Hematopoietic multipotent progenitor cell treated with erythropoietin and hydrocortisone succinate and interleukin-3 and kit ligand, for 4 days (in vitro differentiated cells): ENCODE measurements at regions not wholly inside any gene's neighbourhood (a gene's known extent, or its start where the extent isn't known, plus 50 kb on each side); places are given as distances from the start of the nearest gene placed in this dataset.
"Not testable (repeated sequence)": the region's sequence is repeated elsewhere in the genome, so short reads cannot be mapped to it uniquely, and the experiment has no call there.

Experiments used
- DNase-seq: peaks from one replicate; pipeline ENCODE4 v3.0.0-alpha.2; 2015

DNA sequence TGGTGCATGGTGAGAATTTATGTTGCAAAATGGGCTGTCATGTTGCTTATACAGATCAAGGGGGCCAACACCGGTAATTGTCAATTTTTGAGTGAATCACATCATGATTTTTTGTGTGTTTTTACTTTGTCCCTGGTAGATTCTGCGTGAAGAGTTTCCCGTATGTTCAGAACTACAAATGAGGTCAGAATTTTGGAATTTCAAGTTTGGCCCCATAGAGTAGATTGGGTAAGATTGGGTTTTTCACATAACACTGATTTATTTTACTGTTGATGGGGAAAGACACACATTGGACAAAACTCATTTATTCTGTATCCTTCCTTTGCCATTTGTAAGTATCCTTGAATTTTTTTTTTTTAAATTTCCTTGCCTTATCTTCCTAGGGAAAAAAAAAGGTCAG, 158.5 kb upstream of the MXRA5 start:
- DNase-seq = no peak

GRCh38 chrX:3501833-3502535, 155.5 kb upstream of the MXRA5 start:
- no peak for DNase-seq

GRCh38 chrX:3495836-3496769, 149.7 kb upstream of the MXRA5 start:
- DNase-seq = not testable (repeated sequence)

- no peak for DNase-seq
These were observed 147.2 kb upstream of the MXRA5 start for GRCh38 chrX:3493605-3494004.

- DNase-seq = no peak
These were observed 139.3 kb upstream of the MXRA5 start for GRCh38 chrX:3485727-3486126.

DNA sequence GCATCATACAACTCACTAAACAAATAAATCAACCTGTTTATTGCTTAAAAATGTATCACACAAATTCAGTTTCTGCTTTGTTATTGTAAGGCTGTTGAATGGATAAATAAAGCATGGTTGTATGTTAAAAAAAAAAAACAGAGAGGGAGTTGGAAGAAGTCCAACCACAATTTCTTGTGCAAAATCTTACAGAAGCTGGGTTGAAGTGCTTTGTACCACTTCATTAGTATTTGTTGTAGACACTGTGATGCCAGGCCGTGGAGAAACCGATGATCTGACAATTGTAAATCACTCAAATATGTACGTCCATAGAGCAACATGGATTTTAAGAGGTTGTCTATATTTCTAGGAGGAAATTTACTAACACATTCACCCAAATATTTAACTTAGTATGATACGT, 132.6 kb upstream of the MXRA5 start:
- no peak for DNase-seq

DNA sequence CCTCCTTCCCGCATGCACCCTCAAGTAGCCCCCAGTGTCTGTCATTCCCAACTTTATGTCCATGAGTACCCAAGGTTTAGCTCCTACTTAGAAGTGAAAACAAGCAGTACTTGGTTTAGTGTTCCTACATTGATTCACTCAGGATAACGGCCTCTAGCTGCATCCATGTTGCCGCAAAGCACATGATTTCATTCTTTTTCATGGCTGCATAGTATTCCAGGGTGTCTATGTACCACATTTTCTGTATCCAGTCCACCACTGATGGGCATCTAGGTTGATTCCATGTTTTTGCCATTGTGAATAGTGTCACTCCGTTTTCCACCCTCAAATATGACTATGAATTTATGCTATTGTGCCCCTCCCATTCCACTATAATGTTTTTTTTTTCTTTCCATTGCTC, 130.5 kb upstream of the MXRA5 start:
- no peak for DNase-seq

- not testable (repeated sequence) for DNase-seq
These were observed 123.8 kb upstream of the MXRA5 start for GRCh38 chrX:3470211-3470679.

DNA sequence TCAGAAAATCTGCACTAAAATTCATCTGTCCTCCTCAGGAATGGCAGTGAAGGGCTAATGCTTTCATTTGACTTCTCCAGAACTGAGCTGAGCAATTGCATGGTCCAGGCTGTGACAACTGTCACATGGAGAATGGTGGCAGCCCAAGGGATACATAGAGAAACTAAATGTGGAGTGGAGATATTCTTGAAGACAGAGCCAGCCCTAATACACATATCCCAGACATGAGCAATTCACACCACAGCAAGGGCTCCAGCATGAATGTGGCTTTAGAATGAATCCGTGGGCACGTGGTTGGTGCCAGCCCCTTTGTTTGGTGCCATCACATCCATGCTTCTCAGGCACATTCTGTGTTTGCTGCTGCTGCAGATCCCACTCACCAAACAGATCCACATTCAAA, 121.6 kb upstream of the MXRA5 start:
- no peak for DNase-seq

GRCh38 chrX:3465017-3465416, 118.6 kb upstream of the MXRA5 start:
- no peak for DNase-seq

DNA sequence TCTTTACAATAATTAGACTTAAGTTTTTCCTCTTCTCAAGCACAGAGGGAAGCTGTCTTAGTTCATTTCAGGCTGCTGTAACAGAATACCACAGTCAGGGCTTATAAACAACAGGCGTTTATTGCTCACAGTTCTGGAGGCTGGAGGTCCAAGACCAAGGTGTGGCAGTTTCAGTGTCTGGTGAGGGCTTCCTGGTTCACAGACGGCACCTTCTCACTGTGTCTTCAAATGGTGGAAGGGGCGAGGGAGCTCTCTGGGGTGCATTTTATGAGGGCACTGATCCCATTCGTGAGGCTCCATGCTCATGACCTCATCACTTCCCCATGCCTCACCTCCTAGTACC, 115.7 kb upstream of the MXRA5 start:
- DNase-seq = no peak

GRCh38 chrX:3461397-3462165, 115.1 kb upstream of the MXRA5 start:
- DNase-seq = no peak

GRCh38 chrX:3455796-3456195, 109.3 kb upstream of the MXRA5 start:
- DNase-seq = no peak

- DNase-seq = no peak
These were observed 105.1 kb upstream of the MXRA5 start for GRCh38 chrX:3451571-3451970.

DNA sequence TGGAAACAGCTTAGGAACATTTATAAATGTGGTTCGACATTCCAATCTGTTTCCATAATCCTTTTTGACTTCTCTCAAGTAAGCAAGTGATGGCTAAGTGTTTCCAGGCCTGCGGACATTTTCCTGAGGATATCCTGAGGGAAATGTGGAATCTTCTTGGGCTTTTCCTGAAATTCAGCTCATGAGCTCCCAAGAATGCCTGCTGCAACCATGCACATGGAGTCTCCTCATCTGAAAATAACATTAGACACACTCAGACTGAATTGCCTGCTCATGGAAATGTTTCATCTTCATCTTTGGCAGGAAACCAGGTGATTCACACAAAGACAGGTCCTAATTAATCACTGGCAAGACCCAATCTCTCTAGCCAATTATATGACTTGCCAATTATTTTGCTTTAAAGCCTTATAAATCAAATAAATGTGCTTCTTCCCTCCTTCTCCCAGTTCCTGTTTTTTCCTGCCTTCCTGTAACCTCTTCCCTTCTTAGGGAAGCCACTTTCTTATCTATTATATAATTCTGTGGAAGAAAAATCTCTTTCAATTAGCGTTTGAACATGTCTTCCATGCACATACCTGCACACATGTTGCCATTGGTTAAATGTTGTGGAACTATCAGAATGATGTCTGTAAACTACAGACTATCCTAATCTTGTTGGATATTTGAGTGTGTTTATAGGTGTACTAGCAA, 104.6 kb upstream of the MXRA5 start:
- DNase-seq = no peak

GRCh38 chrX:3449287-3449686, 102.8 kb upstream of the MXRA5 start:
- no peak for DNase-seq

GRCh38 chrX:3448563-3448962, 102.1 kb upstream of the MXRA5 start:
- no peak for DNase-seq

GRCh38 chrX:3445806-3446490, 99.5 kb upstream of the MXRA5 start:
- no peak for DNase-seq

DNA sequence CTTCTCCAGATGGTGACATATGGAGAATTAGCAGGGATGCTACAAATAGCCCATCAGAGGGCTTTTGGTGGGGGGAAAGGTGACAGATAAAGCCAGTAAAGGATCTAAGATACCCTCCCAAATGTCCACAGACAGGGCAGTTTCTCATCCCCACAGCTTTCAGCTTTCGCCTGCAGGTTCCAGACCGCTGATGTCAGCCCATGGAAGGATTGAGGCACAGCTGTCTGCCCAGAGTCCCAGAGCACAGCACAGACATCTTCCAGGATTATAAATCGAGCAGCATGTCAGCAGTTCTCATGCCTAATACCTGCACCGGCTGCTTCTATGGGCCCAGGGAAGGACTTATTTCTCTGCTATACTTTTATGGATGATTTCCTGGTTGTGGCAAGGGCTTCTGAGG, 96.7 kb upstream of the MXRA5 start:
- no peak for DNase-seq

GRCh38 chrX:3442691-3443090, 96.2 kb upstream of the MXRA5 start:
- no peak for DNase-seq

DNA sequence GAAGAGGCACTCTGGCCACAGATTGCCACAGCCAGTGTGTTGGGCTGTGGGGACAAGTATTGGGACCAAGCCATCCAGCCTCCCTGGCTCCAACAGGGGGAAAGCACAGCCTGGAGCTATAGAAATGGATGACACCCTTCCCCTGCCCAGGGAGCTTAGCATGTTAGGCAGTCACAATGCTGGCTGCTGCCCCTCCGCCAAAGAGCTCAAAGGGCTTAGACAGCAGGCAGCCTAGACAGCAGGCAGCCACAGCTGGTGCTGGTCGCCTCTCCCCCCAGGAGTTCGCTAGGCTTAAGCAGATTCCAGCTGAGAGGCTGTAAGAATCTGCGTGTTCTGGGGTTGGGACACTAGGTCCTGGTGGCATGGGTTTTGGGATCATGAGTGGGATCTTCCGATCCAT, 94.5 kb upstream of the MXRA5 start:
- no peak for DNase-seq

- not testable (repeated sequence) for DNase-seq
These were observed 89.5 kb upstream of the MXRA5 start for GRCh38 chrX:3435916-3436315.
